ENCODE measurements at regions not wholly inside any gene's neighbourhood (a gene's known extent, or its start where the extent isn't known, plus 50 kb on each side); places are given as distances from the start of the nearest gene placed in this dataset.

DNA sequence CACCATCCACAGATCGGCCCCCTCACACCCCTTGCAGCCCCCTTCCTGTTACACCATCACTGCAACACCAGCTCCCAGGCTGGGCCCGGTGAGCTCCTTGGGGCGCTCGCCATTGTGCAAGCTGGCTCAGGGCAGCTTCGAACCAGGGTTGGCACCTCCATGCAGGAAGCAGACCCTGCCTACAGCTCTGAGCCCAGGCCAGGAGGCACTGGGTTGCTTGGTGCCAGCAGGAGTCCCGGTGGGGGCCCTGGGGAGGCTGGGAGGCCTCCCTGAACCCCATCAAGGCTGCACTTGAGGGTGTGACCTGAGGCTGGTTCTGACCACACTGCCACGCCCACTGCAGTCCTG, 417.1 kb downstream of the CTTN start:
- H3K4me2 ChIP-seq = no peak overlapping the region
- H3K9me3 ChIP-seq = no peaks in the 10 kb centered on the region
- no peaks in the 10 kb centered on the region for H4K20me1 ChIP-seq (ENCODE audit: insufficient read depth)
- no peak overlapping the region for H3K9ac ChIP-seq
- peaks cover 0 to 2% of the 10 kb centered on the region in 2 experiments; a peak in 1 of 4 replicates for H3K4me1 ChIP-seq (ENCODE audit: control insufficient read depth in 1 of 2, insufficient read depth in 2 of 2, low read depth in 1 of 2, low read length in 1 of 2)
- H3K27ac ChIP-seq (ENCODE audit: low read depth in 2 of 2, low read length in 1 of 2) = no peak overlapping the region
- DNase-seq = no peak
- H3K4me3 ChIP-seq (ENCODE audit: low read depth in 2 of 2, low read length in 1 of 2) = no peak overlapping the region
- 56% methylated on average over 7 of the region's 7 CpGs for WGBS (ENCODE audit: low lambda C conversion rate)
- no peak for TF ChIP-seq TEAD4 (IDR thresholded peaks at IDR 0.05; ENCODE audit: borderline replicate concordance, insufficient read depth)
- no peak for TF ChIP-seq TAF1 (IDR thresholded peaks at IDR 0.05; ENCODE audit: borderline replicate concordance, low read depth, low read length)
- TF ChIP-seq, protein P1, sequence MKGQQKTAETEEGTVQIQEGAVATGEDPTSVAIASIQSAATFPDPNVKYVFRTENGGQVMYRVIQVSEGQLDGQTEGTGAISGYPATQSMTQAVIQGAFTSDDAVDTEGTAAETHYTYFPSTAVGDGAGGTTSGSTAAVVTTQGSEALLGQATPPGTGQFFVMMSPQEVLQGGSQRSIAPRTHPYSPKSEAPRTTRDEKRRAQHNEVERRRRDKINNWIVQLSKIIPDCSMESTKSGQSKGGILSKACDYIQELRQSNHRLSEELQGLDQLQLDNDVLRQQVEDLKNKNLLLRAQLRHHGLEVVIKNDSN (IDR thresholded peaks at IDR 0.05; ENCODE audit: borderline replicate concordance, low read depth) = no peak
- no peak for TF ChIP-seq RFX5 (IDR thresholded peaks at IDR 0.05; ENCODE audit: low read length)
- TF ChIP-seq, protein P2, sequence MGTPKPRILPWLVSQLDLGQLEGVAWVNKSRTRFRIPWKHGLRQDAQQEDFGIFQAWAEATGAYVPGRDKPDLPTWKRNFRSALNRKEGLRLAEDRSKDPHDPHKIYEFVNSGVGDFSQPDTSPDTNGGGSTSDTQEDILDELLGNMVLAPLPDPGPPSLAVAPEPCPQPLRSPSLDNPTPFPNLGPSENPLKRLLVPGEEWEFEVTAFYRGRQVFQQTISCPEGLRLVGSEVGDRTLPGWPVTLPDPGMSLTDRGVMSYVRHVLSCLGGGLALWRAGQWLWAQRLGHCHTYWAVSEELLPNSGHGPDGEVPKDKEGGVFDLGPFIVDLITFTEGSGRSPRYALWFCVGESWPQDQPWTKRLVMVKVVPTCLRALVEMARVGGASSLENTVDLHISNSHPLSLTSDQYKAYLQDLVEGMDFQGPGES (IDR thresholded peaks at IDR 0.05; ENCODE audit: low read depth, low read length) = no peak
- TF ChIP-seq FOSL2 (IDR thresholded peaks at IDR 0.05; ENCODE audit: borderline replicate concordance, low read depth) = no peak
- no peak for TF ChIP-seq MXI1 (IDR thresholded peaks at IDR 0.05; ENCODE audit: low read depth, low read length)
- TF ChIP-seq RAD21 (IDR thresholded peaks at IDR 0.05; ENCODE audit: low read length) = no peak
- TF ChIP-seq SMC3 (IDR thresholded peaks at IDR 0.05; ENCODE audit: low read depth, low read length) = no peak
- TF ChIP-seq, protein P3, sequence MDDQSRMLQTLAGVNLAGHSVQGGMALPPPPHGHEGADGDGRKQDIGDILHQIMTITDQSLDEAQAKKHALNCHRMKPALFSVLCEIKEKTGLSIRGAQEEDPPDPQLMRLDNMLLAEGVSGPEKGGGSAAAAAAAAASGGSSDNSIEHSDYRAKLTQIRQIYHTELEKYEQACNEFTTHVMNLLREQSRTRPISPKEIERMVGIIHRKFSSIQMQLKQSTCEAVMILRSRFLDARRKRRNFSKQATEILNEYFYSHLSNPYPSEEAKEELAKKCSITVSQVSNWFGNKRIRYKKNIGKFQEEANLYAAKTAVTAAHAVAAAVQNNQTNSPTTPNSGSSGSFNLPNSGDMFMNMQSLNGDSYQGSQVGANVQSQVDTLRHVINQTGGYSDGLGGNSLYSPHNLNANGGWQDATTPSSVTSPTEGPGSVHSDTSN (IDR thresholded peaks at IDR 0.05) = no peak
- TF ChIP-seq FOXM1 (IDR thresholded peaks at IDR 0.05; ENCODE audit: low read depth) = no peak
- no peaks in the 10 kb centered on the region for H3K9me2 ChIP-seq
- H3K36me3 ChIP-seq (replicated peaks in 1 of 2; ENCODE audit: control insufficient read depth in 1 of 2, insufficient read depth in 2 of 2, low read length in 1 of 2) = no peaks in the 10 kb centered on the region
- H3F3A ChIP-seq (replicated peaks; ENCODE audit: insufficient read depth) = no peaks in the 10 kb centered on the region
- H2AFZ ChIP-seq (ENCODE audit: low read depth) = no peak overlapping the region
- POLR2A ChIA-PET = no interaction called here
- CTCF ChIA-PET = interaction anchor here (0.5 to 4.3 kb wide), 39 partner anchors 10 to 753 kb away, joined by 3 to 38 read pairs (median 4); no protein-coding TSS in a partner anchor
- no peaks in the 10 kb centered on the region for H3K79me2 ChIP-seq (ENCODE audit: insufficient read depth)
- no peaks in the 10 kb centered on the region for H3K27me3 ChIP-seq (ENCODE audit: insufficient read depth)

DNA sequence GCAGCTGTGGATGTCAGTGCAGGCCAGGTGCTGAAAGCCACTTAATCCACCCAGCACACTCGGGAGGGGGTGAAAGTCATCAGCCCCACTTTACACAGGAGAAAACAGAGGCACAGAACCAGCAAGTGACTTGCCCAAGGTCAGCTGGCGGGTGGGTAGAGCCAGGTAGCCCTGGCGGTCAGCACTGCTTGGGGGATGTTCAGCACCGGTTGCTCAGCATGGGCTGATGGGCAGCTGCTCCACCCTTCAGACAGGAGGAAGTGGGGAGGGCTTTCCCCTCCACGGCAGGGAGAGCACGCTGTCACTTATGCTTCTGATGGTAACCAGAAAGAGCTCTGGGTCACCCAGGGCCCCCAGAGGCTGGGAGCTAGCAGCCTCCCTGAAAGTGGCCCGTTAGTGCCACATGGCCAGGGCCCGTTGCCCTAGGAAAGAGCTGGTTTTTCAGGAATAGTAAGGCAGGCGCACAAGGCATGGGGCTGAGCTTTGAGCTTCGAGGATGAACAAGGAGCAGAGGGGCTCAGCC, 417.9 kb downstream of the CTTN start:
- Histone ChIP-seq H3K27me3 (ENCODE audit: insufficient read depth) (no peaks in the 10 kb centered on the region), H4K20me1 (ENCODE audit: insufficient read depth) (no peaks in the 10 kb centered on the region), H3K9me3 (no peaks in the 10 kb centered on the region), H3K36me3 (replicated peaks in 1 of 2; ENCODE audit: control insufficient read depth in 1 of 2, insufficient read depth in 2 of 2, low read length in 1 of 2) (no peaks in the 10 kb centered on the region), H2AFZ (ENCODE audit: low read depth) (no peak overlapping the region), H3K79me2 (ENCODE audit: insufficient read depth) (no peaks in the 10 kb centered on the region), H3K9me2 (no peaks in the 10 kb centered on the region), H3F3A (replicated peaks; ENCODE audit: insufficient read depth) (no peaks in the 10 kb centered on the region), H3K4me3 (ENCODE audit: low read depth in 2 of 2, low read length in 1 of 2) (no peak overlapping the region), H3K4me2 (no peak overlapping the region), H3K9ac (no peak overlapping the region), H3K27ac (ENCODE audit: low read depth in 2 of 2, low read length in 1 of 2) (no peak overlapping the region), H3K4me1 (ENCODE audit: control insufficient read depth in 1 of 2, insufficient read depth in 2 of 2, low read depth in 1 of 2, low read length in 1 of 2) (peaks cover 0 to 2% of the 10 kb centered on the region in 2 experiments; a peak in 1 of 4 replicates)
- CTCF ChIA-PET = interaction anchor here (0.8 to 4.3 kb wide), 11 partner anchors 9 to 526 kb away, joined by 3 to 34 read pairs (median 7); no protein-coding TSS in a partner anchor
- peak; percentile 72 for DNase-seq
- TF ChIP-seq JUND (IDR thresholded peaks at IDR 0.05) = no peak
- WGBS (ENCODE audit: low lambda C conversion rate) = 42% methylated on average over 4 of the region's 10 CpGs
- POLR2A ChIA-PET = no interaction called here

Measured in SK-N-SH (cell line).